ENCODE measurements at regions not wholly inside any gene's neighbourhood (a gene's known extent, or its start where the extent isn't known, plus 50 kb on each side); places are given as distances from the start of the nearest gene placed in this dataset.

DNA sequence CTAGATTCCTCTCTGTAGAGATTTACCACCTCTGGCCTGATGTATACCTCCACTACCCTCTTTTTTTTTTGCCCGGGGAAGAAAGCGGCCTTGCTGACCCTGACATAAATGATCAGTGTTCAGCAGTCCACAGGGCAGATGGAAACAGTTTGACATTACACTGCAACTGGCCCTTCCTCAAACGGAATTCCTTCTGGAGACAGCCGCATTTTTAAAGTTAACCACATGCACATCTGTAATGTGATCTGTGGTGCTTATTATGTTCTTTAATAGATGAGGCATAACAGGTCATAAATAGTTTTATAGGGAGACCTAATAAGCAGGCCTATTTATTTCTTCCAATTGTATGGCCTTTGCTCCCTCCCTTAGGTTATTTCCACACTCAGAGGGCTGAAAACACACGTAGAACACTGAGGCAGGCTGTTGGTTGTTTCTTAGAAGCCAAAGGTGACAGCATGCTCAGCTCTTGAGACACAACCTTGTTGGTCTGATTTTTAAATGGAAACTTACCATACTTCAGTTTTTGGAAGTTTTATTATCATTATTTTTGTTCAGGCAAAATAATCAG lies 84.0 kb upstream of the APC start:
- Mint-ChIP-seq H3K27ac (no peak overlapping the region), H3K36me3 (no peaks in the 10 kb centered on the region), H3K27me3 (ENCODE audit: low read depth) (no peaks in the 10 kb centered on the region), H3K9me3 (peaks cover 3% of the 10 kb centered on the region; the same call in 1 of the 2 replicates), H3K4me1 (no peaks in the 10 kb centered on the region), H3K4me3 (no peak overlapping the region)
- CTCF ChIA-PET = interaction anchor here (0.7 kb wide), 1 partner anchor 475 kb away, joined by 3 read pairs; no protein-coding TSS in a partner anchor
- POLR2A ChIA-PET = no interaction called here
- DNase-seq (ENCODE audit: low spot score) = no peak
- ATAC-seq = no peak
- TF ChIP-seq, protein P1, sequence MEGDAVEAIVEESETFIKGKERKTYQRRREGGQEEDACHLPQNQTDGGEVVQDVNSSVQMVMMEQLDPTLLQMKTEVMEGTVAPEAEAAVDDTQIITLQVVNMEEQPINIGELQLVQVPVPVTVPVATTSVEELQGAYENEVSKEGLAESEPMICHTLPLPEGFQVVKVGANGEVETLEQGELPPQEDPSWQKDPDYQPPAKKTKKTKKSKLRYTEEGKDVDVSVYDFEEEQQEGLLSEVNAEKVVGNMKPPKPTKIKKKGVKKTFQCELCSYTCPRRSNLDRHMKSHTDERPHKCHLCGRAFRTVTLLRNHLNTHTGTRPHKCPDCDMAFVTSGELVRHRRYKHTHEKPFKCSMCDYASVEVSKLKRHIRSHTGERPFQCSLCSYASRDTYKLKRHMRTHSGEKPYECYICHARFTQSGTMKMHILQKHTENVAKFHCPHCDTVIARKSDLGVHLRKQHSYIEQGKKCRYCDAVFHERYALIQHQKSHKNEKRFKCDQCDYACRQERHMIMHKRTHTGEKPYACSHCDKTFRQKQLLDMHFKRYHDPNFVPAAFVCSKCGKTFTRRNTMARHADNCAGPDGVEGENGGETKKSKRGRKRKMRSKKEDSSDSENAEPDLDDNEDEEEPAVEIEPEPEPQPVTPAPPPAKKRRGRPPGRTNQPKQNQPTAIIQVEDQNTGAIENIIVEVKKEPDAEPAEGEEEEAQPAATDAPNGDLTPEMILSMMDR (IDR thresholded peaks at IDR 0.05) = no peak
- TF ChIP-seq ZNF138 (CRISPR knock-in tag; conservative IDR thresholded peaks at IDR 0.05) (no peak), FOXP1 (CRISPR knock-in tag; IDR thresholded peaks at IDR 0.05; ENCODE audit: borderline replicate concordance) (no peak), MXD4 (CRISPR knock-in tag; IDR thresholded peaks at IDR 0.05; ENCODE audit: borderline replicate concordance) (no peak), ATF1 (CRISPR knock-in tag; IDR thresholded peaks at IDR 0.05) (no peak), USF2 (CRISPR knock-in tag; IDR thresholded peaks at IDR 0.05) (no peak), ZMAT4 (CRISPR knock-in tag; IDR thresholded peaks at IDR 0.05) (no peak), MLX (CRISPR knock-in tag; IDR thresholded peaks at IDR 0.05) (no peak), SMAD4 (CRISPR knock-in tag; IDR thresholded peaks at IDR 0.05) (no peak), NR1H2 (CRISPR knock-in tag; IDR thresholded peaks at IDR 0.05) (no peak), ZNF396 (CRISPR knock-in tag; IDR thresholded peaks at IDR 0.05; ENCODE audit: borderline replicate concordance) (no peak), TP53 (CRISPR knock-in tag; IDR thresholded peaks at IDR 0.05) (no peak), GRHL2 (CRISPR knock-in tag; IDR thresholded peaks at IDR 0.05; ENCODE audit: insufficient replicate concordance, severe bottlenecking) (no peak), EMX1 (CRISPR knock-in tag; IDR thresholded peaks at IDR 0.05) (no peak), SOX15 (CRISPR knock-in tag; IDR thresholded peaks at IDR 0.05) (no peak), ZNF671 (CRISPR knock-in tag; IDR thresholded peaks at IDR 0.05) (no peak), TEAD4 (CRISPR knock-in tag; IDR thresholded peaks at IDR 0.05) (no peak), ZNF423 (CRISPR knock-in tag; IDR thresholded peaks at IDR 0.05) (no peak)
- TF ChIP-seq, protein P2, sequence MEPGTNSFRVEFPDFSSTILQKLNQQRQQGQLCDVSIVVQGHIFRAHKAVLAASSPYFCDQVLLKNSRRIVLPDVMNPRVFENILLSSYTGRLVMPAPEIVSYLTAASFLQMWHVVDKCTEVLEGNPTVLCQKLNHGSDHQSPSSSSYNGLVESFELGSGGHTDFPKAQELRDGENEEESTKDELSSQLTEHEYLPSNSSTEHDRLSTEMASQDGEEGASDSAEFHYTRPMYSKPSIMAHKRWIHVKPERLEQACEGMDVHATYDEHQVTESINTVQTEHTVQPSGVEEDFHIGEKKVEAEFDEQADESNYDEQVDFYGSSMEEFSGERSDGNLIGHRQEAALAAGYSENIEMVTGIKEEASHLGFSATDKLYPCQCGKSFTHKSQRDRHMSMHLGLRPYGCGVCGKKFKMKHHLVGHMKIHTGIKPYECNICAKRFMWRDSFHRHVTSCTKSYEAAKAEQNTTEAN (CRISPR knock-in tag; IDR thresholded peaks at IDR 0.05) = no peak

GRCh38 chr5:112655513-112655912 lies 82.2 kb upstream of the APC start:
- Mint-ChIP-seq H3K27me3 (ENCODE audit: low read depth) (no peaks in the 10 kb centered on the region; the same call in 1 of the 2 replicates), H3K4me3 (no peak overlapping the region), H3K27ac (no peak overlapping the region), H3K9me3 (peaks cover 18% of the 10 kb centered on the region), H3K36me3 (peaks cover 3% of the 10 kb centered on the region), H3K4me1 (no peaks in the 10 kb centered on the region)
- no peak for ATAC-seq
- DNase-seq (ENCODE audit: low spot score) = no peak
- TF ChIP-seq ATF1 (CRISPR knock-in tag; IDR thresholded peaks at IDR 0.05) = no peak
- POLR2A ChIA-PET = no interaction called here
- CTCF ChIA-PET = no interaction called here

DNA sequence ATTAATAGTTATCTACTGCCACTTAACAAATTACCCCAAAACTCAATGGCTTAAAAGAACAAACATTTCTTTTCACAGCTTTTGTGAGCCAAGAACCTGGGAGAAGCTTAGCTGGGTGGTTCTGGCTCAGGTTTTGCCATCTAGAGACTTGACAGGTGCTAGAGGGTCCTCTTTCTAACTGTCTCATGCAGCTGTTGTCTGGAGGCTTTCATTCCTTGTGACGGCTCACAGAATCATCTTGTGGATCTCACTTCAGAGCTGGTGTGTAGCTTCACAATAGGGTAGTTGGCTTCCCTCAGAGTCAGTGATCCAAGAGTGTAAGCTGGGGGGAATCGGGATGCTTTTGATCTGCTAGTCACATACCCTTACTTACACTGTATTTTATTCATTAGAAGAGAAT lies 81.2 kb upstream of the APC start:
- Mint-ChIP-seq H3K27me3 (ENCODE audit: low read depth) (no peaks in the 10 kb centered on the region; the same call in none of the 2 replicates), H3K9me3 (peaks cover 27% of the 10 kb centered on the region), H3K4me1 (no peaks in the 10 kb centered on the region), H3K4me3 (no peak overlapping the region), H3K27ac (no peak overlapping the region), H3K36me3 (peaks cover 6% of the 10 kb centered on the region)
- no peak for TF ChIP-seq TEAD4 (CRISPR knock-in tag; IDR thresholded peaks at IDR 0.05)
- no peak for TF ChIP-seq PRRX2 (CRISPR knock-in tag; IDR thresholded peaks at IDR 0.05)
- TF ChIP-seq ZMAT4 (CRISPR knock-in tag; IDR thresholded peaks at IDR 0.05) = no peak
- ATAC-seq (no peak), DNase-seq (ENCODE audit: low spot score) (no peak)
- POLR2A ChIA-PET = no interaction called here
- CTCF ChIA-PET = no interaction called here

Data from WTC11 (cell line).